ENCODE measurements at regions not wholly inside any gene's neighbourhood (a gene's known extent, or its start where the extent isn't known, plus 50 kb on each side); places are given as distances from the start of the nearest gene placed in this dataset.

GRCh38 chr18:56412951-56413350 is 225.4 kb downstream of the TXNL1 start:
- no peak for TF ChIP-seq CTCF (IDR thresholded peaks at IDR 0.05; ENCODE audit: low read length)
- no peak for TF ChIP-seq EZH2 (IDR thresholded peaks at IDR 0.05; ENCODE audit: borderline replicate concordance, low read length)

Measured in OCI-LY1 (cell line).